ENCODE measurements at regions not wholly inside any gene's neighbourhood (a gene's known extent, or its start where the extent isn't known, plus 50 kb on each side); places are given as distances from the start of the nearest gene placed in this dataset.

DNA sequence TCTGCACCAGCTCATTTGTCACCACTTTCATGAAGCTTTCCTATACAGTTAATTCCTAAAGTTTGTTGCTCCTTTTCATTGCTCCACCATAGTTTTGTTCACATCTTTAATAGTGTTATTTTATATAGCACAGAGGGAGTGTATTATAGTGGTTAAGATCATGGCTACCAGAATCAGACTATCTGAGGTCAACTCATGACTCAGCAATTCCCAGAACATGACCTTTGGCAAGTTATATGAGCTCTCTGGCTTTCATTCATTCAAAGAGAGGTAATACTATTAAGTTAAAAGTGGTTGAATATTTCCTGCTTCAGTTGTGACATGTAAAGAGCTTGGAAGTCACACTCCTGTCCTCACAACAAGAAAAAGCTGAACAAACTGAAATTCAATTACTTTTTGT lies 1073.5 kb downstream of the NAALADL2 start:
- H3K27ac ChIP-seq (ENCODE audit: insufficient read depth in 1 of 2, low read depth in 1 of 2, low read length in 2 of 2, poor library complexity in 1 of 2, severe bottlenecking in 2 of 2) = no peak overlapping the region
- H3K4me1 ChIP-seq (ENCODE audit: control extremely low read depth in 1 of 4, control insufficient read depth in 4 of 4, insufficient read depth in 4 of 4, low read length in 3 of 4) = no peaks in the 10 kb centered on the region
- CTCF ChIA-PET = no interaction called here
- H3K4me3 ChIP-seq (ENCODE audit: control insufficient read depth in 1 of 7, extremely low read depth in 1 of 7, insufficient read depth in 4 of 7, low read depth in 2 of 7, low read length in 6 of 7) = no peak overlapping the region
- peaks cover 0 to 6% (median 2%) of the 10 kb centered on the region in 5 experiments for H3K9me3 ChIP-seq (ENCODE audit: control extremely low read depth in 1 of 5, control insufficient read depth in 4 of 5, insufficient read depth in 2 of 5, low read depth in 1 of 5, low read length in 4 of 5)
- POLR2A ChIA-PET = interaction anchor here (0.6 kb wide), 1 partner anchor 22 kb away, joined by 3 read pairs; no protein-coding TSS in a partner anchor
- DNase-seq = no peak
- no peaks in the 10 kb centered on the region for H3K27me3 ChIP-seq (replicated peaks in 2 of 5; ENCODE audit: control insufficient read depth in 4 of 5, insufficient read depth in 5 of 5, low read length in 4 of 5)
- no peaks in the 10 kb centered on the region for H3K36me3 ChIP-seq (ENCODE audit: control insufficient read depth in 4 of 4, insufficient read depth in 4 of 4, low read length in 3 of 4)

DNA sequence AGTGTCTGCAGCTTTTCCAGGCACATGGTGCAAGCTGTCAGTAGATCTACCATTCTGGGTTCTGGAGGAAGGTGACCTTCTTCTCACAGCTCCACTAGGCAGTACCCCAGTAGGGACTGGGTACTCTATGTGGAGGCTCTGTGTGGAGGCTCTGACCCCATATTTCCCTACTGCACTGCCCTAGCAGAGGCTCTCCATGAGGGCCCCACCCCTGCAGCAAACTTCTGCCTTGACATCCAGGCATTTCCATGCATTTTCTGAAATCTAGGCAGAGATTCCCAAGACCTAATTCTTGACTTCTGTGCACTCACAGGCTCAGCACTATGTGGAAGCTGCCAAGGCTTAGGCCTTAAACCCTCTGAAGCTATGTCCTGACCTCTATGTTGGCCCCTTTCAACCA lies 1060.0 kb downstream of the NAALADL2 start:
- Histone ChIP-seq H3K27me3 (replicated peaks in 2 of 5; ENCODE audit: control insufficient read depth in 4 of 5, insufficient read depth in 5 of 5, low read length in 4 of 5) (no peaks in the 10 kb centered on the region), H3K9me3 (ENCODE audit: control extremely low read depth in 1 of 5, control insufficient read depth in 4 of 5, insufficient read depth in 2 of 5, low read depth in 1 of 5, low read length in 4 of 5) (peaks cover 0 to 12% (median 0%) of the 10 kb centered on the region in 5 experiments), H3K4me1 (ENCODE audit: control extremely low read depth in 1 of 4, control insufficient read depth in 4 of 4, insufficient read depth in 4 of 4, low read length in 3 of 4) (no peaks in the 10 kb centered on the region), H3K27ac (ENCODE audit: insufficient read depth in 1 of 2, low read depth in 1 of 2, low read length in 2 of 2, poor library complexity in 1 of 2, severe bottlenecking in 2 of 2) (no peak overlapping the region), H3K4me3 (ENCODE audit: control insufficient read depth in 1 of 7, extremely low read depth in 1 of 7, insufficient read depth in 4 of 7, low read depth in 2 of 7, low read length in 6 of 7) (no peak overlapping the region), H3K36me3 (ENCODE audit: control insufficient read depth in 4 of 4, insufficient read depth in 4 of 4, low read length in 3 of 4) (no peaks in the 10 kb centered on the region)
- CTCF ChIA-PET = no interaction called here
- POLR2A ChIA-PET = no interaction called here
- no peak for DNase-seq

DNA sequence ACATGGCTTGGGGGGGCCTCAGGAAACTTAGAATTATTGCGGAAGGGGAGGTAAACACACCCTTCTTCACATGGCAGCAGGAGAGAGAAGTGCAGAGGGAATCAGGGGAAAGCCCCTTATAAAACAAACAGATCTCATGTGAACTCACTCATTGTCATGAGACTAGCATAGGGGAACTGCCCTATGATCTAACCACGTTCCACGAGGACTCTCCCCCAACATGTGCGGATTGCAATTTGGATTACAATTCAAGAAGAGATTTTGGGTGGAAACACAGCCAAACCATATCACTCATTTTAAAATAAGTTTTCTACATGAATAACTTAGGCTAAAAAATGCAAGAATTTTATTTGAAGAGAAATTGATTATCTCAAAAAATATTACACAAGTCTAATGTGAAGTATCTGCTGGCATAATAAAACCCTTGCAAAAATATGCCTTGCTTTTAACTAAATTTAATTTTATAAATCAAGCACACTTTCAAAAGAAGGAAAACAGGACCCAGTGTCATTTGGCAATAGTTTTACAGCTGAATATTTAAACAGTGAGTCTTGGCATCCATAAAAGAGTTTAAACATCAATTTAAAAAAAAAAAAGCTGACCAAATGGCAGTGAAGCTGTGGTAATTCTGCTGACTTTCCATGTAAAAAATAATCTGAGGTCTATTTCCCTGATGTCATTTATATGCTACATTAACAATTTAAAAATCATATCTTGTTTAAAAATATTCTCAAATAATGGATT lies 1057.2 kb downstream of the NAALADL2 start:
- ChIA-PET POLR2A (no interaction called here), CTCF (no interaction called here)
- DNase-seq = no peak
- WGBS (ENCODE audit: insufficient coverage) = 100% methylated on average over 2 of the region's 4 CpGs
- no peak overlapping the region for H3K27ac ChIP-seq (ENCODE audit: insufficient read depth in 1 of 2, low read depth in 1 of 2, low read length in 2 of 2, poor library complexity in 1 of 2, severe bottlenecking in 2 of 2)
- no peaks in the 10 kb centered on the region for H3K36me3 ChIP-seq (ENCODE audit: control insufficient read depth in 4 of 4, insufficient read depth in 4 of 4, low read length in 3 of 4)
- no peaks in the 10 kb centered on the region for H3K4me1 ChIP-seq (ENCODE audit: control extremely low read depth in 1 of 4, control insufficient read depth in 4 of 4, insufficient read depth in 4 of 4, low read length in 3 of 4)
- no peak overlapping the region for H3K4me3 ChIP-seq (ENCODE audit: control insufficient read depth in 1 of 7, extremely low read depth in 1 of 7, insufficient read depth in 4 of 7, low read depth in 2 of 7, low read length in 6 of 7)
- H3K9me3 ChIP-seq (ENCODE audit: control extremely low read depth in 1 of 5, control insufficient read depth in 4 of 5, insufficient read depth in 2 of 5, low read depth in 1 of 5, low read length in 4 of 5) = peaks cover 0 to 12% (median 0%) of the 10 kb centered on the region in 5 experiments
- no peaks in the 10 kb centered on the region for H3K27me3 ChIP-seq (replicated peaks in 2 of 5; ENCODE audit: control insufficient read depth in 4 of 5, insufficient read depth in 5 of 5, low read length in 4 of 5)

DNA sequence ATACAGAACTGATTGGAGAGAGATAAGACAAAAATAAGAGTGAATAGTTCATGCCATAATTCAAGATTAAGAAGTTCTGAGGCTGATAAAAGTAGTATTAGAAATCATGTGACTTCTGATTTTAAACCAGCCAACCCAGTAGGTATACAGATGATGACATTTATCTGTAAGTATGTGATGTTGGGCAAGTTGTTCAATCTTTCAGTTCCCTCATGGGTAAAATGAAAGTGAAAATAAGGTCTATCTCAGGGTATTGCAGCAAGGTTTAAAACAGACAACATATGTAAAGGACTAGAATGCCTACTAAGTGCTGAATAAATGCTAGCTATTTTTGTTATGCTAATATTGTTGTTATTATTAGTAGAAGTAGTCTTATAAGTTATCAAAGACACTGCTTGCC lies 1055.7 kb downstream of the NAALADL2 start:
- H3K4me1 ChIP-seq (ENCODE audit: control extremely low read depth in 1 of 4, control insufficient read depth in 4 of 4, insufficient read depth in 4 of 4, low read length in 3 of 4) = no peaks in the 10 kb centered on the region
- no peaks in the 10 kb centered on the region for H3K36me3 ChIP-seq (ENCODE audit: control insufficient read depth in 4 of 4, insufficient read depth in 4 of 4, low read length in 3 of 4)
- peaks cover 0 to 12% (median 0%) of the 10 kb centered on the region in 5 experiments for H3K9me3 ChIP-seq (ENCODE audit: control extremely low read depth in 1 of 5, control insufficient read depth in 4 of 5, insufficient read depth in 2 of 5, low read depth in 1 of 5, low read length in 4 of 5)
- H3K27me3 ChIP-seq (replicated peaks in 2 of 5; ENCODE audit: control insufficient read depth in 4 of 5, insufficient read depth in 5 of 5, low read length in 4 of 5) = no peaks in the 10 kb centered on the region
- DNase-seq = no peak
- H3K4me3 ChIP-seq (ENCODE audit: control insufficient read depth in 1 of 7, extremely low read depth in 1 of 7, insufficient read depth in 4 of 7, low read depth in 2 of 7, low read length in 6 of 7) = no peak overlapping the region
- CTCF ChIA-PET = no interaction called here
- H3K27ac ChIP-seq (ENCODE audit: insufficient read depth in 1 of 2, low read depth in 1 of 2, low read length in 2 of 2, poor library complexity in 1 of 2, severe bottlenecking in 2 of 2) = no peak overlapping the region
- POLR2A ChIA-PET = no interaction called here

DNA sequence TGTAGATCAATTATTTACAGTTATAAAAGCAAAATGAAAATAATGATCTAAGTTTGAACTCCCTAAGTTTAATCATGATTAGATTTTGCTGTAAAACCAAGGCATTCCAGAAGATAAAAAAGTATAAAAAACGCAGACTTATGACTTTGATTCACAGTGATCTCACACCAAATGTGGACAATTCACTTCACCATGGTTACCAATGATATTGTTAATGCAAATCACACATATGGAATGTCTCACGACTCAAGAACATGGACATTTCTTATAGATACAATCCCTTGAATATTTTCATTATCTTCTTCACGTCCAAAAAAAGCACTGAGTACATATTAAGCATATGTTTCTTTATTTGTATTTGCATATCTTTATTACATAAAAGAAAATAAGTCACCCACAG lies 1054.2 kb downstream of the NAALADL2 start:
- Histone ChIP-seq H3K4me1 (ENCODE audit: control extremely low read depth in 1 of 4, control insufficient read depth in 4 of 4, insufficient read depth in 4 of 4, low read length in 3 of 4) (no peaks in the 10 kb centered on the region), H3K36me3 (ENCODE audit: control insufficient read depth in 4 of 4, insufficient read depth in 4 of 4, low read length in 3 of 4) (no peaks in the 10 kb centered on the region), H3K27ac (ENCODE audit: insufficient read depth in 1 of 2, low read depth in 1 of 2, low read length in 2 of 2, poor library complexity in 1 of 2, severe bottlenecking in 2 of 2) (no peak overlapping the region), H3K27me3 (replicated peaks in 2 of 5; ENCODE audit: control insufficient read depth in 4 of 5, insufficient read depth in 5 of 5, low read length in 4 of 5) (no peaks in the 10 kb centered on the region), H3K9me3 (ENCODE audit: control extremely low read depth in 1 of 5, control insufficient read depth in 4 of 5, insufficient read depth in 2 of 5, low read depth in 1 of 5, low read length in 4 of 5) (peaks cover 0 to 3% (median 0%) of the 10 kb centered on the region in 5 experiments), H3K4me3 (ENCODE audit: control insufficient read depth in 1 of 7, extremely low read depth in 1 of 7, insufficient read depth in 4 of 7, low read depth in 2 of 7, low read length in 6 of 7) (no peak overlapping the region)
- CTCF ChIA-PET = no interaction called here
- WGBS (ENCODE audit: insufficient coverage) = no CpG with 5 or more reads among the region's 3 CpGs
- POLR2A ChIA-PET = no interaction called here
- DNase-seq = no peak

DNA sequence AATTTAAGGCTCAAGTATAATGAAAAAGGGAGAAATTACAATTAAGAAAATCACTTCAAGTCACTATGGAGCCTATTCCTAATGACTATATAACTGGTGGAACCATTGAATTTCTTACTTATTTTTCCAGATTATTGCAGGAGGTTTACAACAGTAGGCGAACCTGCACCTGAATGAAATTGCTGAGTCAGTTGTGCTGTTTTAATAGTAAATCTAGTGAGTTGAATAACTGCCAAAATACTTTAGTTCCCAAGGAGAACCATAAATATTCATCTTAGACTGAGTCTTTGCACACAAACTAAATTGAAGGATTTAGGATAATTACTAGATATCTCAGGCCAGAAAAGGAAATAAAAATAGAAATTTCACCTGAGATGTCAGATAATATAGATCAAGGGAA lies 1052.8 kb downstream of the NAALADL2 start:
- Histone ChIP-seq H3K27me3 (replicated peaks in 2 of 5; ENCODE audit: control insufficient read depth in 4 of 5, insufficient read depth in 5 of 5, low read length in 4 of 5) (no peaks in the 10 kb centered on the region), H3K27ac (ENCODE audit: insufficient read depth in 1 of 2, low read depth in 1 of 2, low read length in 2 of 2, poor library complexity in 1 of 2, severe bottlenecking in 2 of 2) (no peak overlapping the region), H3K36me3 (ENCODE audit: control insufficient read depth in 4 of 4, insufficient read depth in 4 of 4, low read length in 3 of 4) (no peaks in the 10 kb centered on the region), H3K4me1 (ENCODE audit: control extremely low read depth in 1 of 4, control insufficient read depth in 4 of 4, insufficient read depth in 4 of 4, low read length in 3 of 4) (no peaks in the 10 kb centered on the region), H3K9me3 (ENCODE audit: control extremely low read depth in 1 of 5, control insufficient read depth in 4 of 5, insufficient read depth in 2 of 5, low read depth in 1 of 5, low read length in 4 of 5) (no peaks in the 10 kb centered on the region), H3K4me3 (ENCODE audit: control insufficient read depth in 1 of 7, extremely low read depth in 1 of 7, insufficient read depth in 4 of 7, low read depth in 2 of 7, low read length in 6 of 7) (no peak overlapping the region)
- no CpG with 5 or more reads among the region's 1 CpG for WGBS (ENCODE audit: insufficient coverage)
- POLR2A ChIA-PET = no interaction called here
- CTCF ChIA-PET = no interaction called here
- DNase-seq = no peak

DNA sequence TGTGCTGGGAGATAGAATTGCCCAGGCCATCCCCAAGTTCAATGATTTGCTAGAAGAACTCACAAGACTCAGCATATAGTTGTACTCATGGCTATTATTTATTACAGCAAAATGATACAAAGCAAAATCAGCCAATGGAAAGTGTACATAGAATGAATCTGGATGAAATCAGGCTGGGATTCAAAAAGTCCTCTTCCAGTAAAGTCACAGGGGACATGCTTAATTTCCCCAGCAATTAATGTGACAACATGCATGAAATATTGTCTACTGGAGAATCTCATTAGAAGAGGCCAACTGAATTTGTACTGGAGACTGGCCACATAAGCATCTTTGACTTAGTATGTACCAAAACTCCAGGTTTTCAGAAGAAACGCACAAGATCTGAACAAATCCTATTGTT lies 1043.1 kb downstream of the NAALADL2 start:
- H3K27ac ChIP-seq (ENCODE audit: insufficient read depth in 1 of 2, low read depth in 1 of 2, low read length in 2 of 2, poor library complexity in 1 of 2, severe bottlenecking in 2 of 2) = no peak overlapping the region
- CTCF ChIA-PET = no interaction called here
- H3K27me3 ChIP-seq (replicated peaks in 2 of 5; ENCODE audit: control insufficient read depth in 4 of 5, insufficient read depth in 5 of 5, low read length in 4 of 5) = no peaks in the 10 kb centered on the region
- H3K36me3 ChIP-seq (ENCODE audit: control insufficient read depth in 4 of 4, insufficient read depth in 4 of 4, low read length in 3 of 4) = no peaks in the 10 kb centered on the region
- no peak overlapping the region for H3K4me3 ChIP-seq (ENCODE audit: control insufficient read depth in 1 of 7, extremely low read depth in 1 of 7, insufficient read depth in 4 of 7, low read depth in 2 of 7, low read length in 6 of 7)
- no peaks in the 10 kb centered on the region for H3K4me1 ChIP-seq (ENCODE audit: control extremely low read depth in 1 of 4, control insufficient read depth in 4 of 4, insufficient read depth in 4 of 4, low read length in 3 of 4)
- no peaks in the 10 kb centered on the region for H3K9me3 ChIP-seq (ENCODE audit: control extremely low read depth in 1 of 5, control insufficient read depth in 4 of 5, insufficient read depth in 2 of 5, low read depth in 1 of 5, low read length in 4 of 5)
- POLR2A ChIA-PET = no interaction called here
- no peak for DNase-seq
- WGBS (ENCODE audit: insufficient coverage) = no CpG with 5 or more reads among the region's 1 CpG
